ENCODE measurements at regions not wholly inside any gene's neighbourhood (a gene's known extent, or its start where the extent isn't known, plus 50 kb on each side); places are given as distances from the start of the nearest gene placed in this dataset.

- no peaks in the 10 kb centered on the region for H3K4me1 ChIP-seq
- no peaks in the 10 kb centered on the region for H3K36me3 ChIP-seq
- intact Hi-C loops (cut with DNase I), result loop anchor here (2.0 to 10.0 kb wide), 4 partner anchors 137 to 457 kb away; no protein-coding TSS in a partner anchor
- H3K27ac ChIP-seq, result no peak overlapping the region
- no peaks in the 10 kb centered on the region for H3K9me3 ChIP-seq
- TF ChIP-seq CTCF (IDR thresholded peaks at IDR 0.05), result no peak
- H3K4me3 ChIP-seq, result no peak overlapping the region
- DNase-seq, result peak; percentile 22
- H3K27me3 ChIP-seq, result no peaks in the 10 kb centered on the region
- no peak overlapping the region for H3K9ac ChIP-seq (ENCODE audit: low read depth in 2 of 2, low read length in 2 of 2)
Measured at GRCh38 chr17:68777856-68778694, 176.9 kb upstream of the FAM20A start.

GRCh38 chr17:68777243-68777855 is 176.2 kb upstream of the FAM20A start:
- no peaks in the 10 kb centered on the region for H3K9me3 ChIP-seq
- no peaks in the 10 kb centered on the region for H3K27me3 ChIP-seq
- H3K27ac ChIP-seq, result no peak overlapping the region
- intact Hi-C loops (cut with DNase I), result loop anchor here (2.0 to 10.0 kb wide), 4 partner anchors 137 to 457 kb away; no protein-coding TSS in a partner anchor
- peak; percentile 73 for DNase-seq
- no peak overlapping the region for H3K4me3 ChIP-seq
- no peak overlapping the region for H3K9ac ChIP-seq (ENCODE audit: low read depth in 2 of 2, low read length in 2 of 2)
- peak; percentile 54 for TF ChIP-seq CTCF (IDR thresholded peaks at IDR 0.05)
- H3K36me3 ChIP-seq, result no peaks in the 10 kb centered on the region
- no peaks in the 10 kb centered on the region for H3K4me1 ChIP-seq

GRCh38 chr17:68776451-68776850 is 175.3 kb upstream of the FAM20A start:
- Histone ChIP-seq H3K4me1 (no peaks in the 10 kb centered on the region), H3K27ac (no peak overlapping the region), H3K36me3 (no peaks in the 10 kb centered on the region), H3K27me3 (no peaks in the 10 kb centered on the region), H3K9ac (ENCODE audit: low read depth in 2 of 2, low read length in 2 of 2) (no peak overlapping the region), H3K4me3 (no peak overlapping the region), H3K9me3 (no peaks in the 10 kb centered on the region)
- intact Hi-C loops (cut with DNase I), result loop anchor here (2.0 to 10.0 kb wide), 4 partner anchors 138 to 458 kb away; no protein-coding TSS in a partner anchor
- no peak for DNase-seq
- TF ChIP-seq CTCF (IDR thresholded peaks at IDR 0.05), result no peak

- H3K9me3 ChIP-seq, result no peaks in the 10 kb centered on the region
- no peaks in the 10 kb centered on the region for H3K27me3 ChIP-seq
- DNase-seq, result no peak
- no peak overlapping the region for H3K9ac ChIP-seq (ENCODE audit: low read depth in 2 of 2, low read length in 2 of 2)
- H3K4me3 ChIP-seq, result no peak overlapping the region
- intact Hi-C loops (cut with DNase I), result loop anchor here (2.0 to 10.0 kb wide), 4 partner anchors 139 to 459 kb away; no protein-coding TSS in a partner anchor
- no peak overlapping the region for H3K27ac ChIP-seq
- TF ChIP-seq CTCF (IDR thresholded peaks at IDR 0.05), result no peak
- no peaks in the 10 kb centered on the region for H3K36me3 ChIP-seq
- H3K4me1 ChIP-seq, result no peaks in the 10 kb centered on the region
Measured at GRCh38 chr17:68775969-68776368, 174.8 kb upstream of the FAM20A start.

GRCh38 chr17:68775318-68775717 is 174.2 kb upstream of the FAM20A start:
- no peak for DNase-seq
- H3K27ac ChIP-seq, result no peak overlapping the region

More at GRCh38 chr17:68775318-68775717, 174.2 kb upstream of the FAM20A start:
- no peaks in the 10 kb centered on the region for H3K27me3 ChIP-seq
- no peaks in the 10 kb centered on the region for H3K9me3 ChIP-seq
- no peaks in the 10 kb centered on the region for H3K36me3 ChIP-seq
- H3K4me1 ChIP-seq, result no peaks in the 10 kb centered on the region
- no peak overlapping the region for H3K4me3 ChIP-seq
- TF ChIP-seq CTCF (IDR thresholded peaks at IDR 0.05), result no peak
- no peak overlapping the region for H3K9ac ChIP-seq (ENCODE audit: low read depth in 2 of 2, low read length in 2 of 2)
- intact Hi-C loops (cut with DNase I), result loop anchor here (5.0 to 10.0 kb wide), 3 partner anchors 139 to 279 kb away; no protein-coding TSS in a partner anchor

Measured in colonic mucosa (tissue), 4 donors.